ENCODE measurements at regions not wholly inside any gene's neighbourhood (a gene's known extent, or its start where the extent isn't known, plus 50 kb on each side); places are given as distances from the start of the nearest gene placed in this dataset.

GRCh38 chr2:71842744-71843143 is 304.9 kb downstream of the CYP26B1 start:
- ChIA-PET RAD21 (ENCODE audit: unreplicated experiment) (no interaction called here), SMC1A (ENCODE audit: uncharacterized antibody, unreplicated experiment) (no interaction called here), CTCF (no interaction called here), POLR2A (no interaction called here)
- no peaks in the 10 kb centered on the region for H3K9me3 ChIP-seq (replicated peaks; ENCODE audit: control insufficient read depth, insufficient read depth, low read length)
- no peak overlapping the region for H2AFZ ChIP-seq (ENCODE audit: control insufficient read depth, low read depth, low read length)
- H3K4me3 ChIP-seq = no peak overlapping the region
- no TSS peak for BruUV-seq (replicated peaks)
- intact Hi-C loops (cut with micrococcal nuclease; ENCODE audit: unreplicated experiment) (no loop called here), in situ Hi-C loops (cut with MboI) (no loop called here)
- no peaks in the 10 kb centered on the region for H4K20me1 ChIP-seq (ENCODE audit: control insufficient read depth, insufficient read depth)
- H3K4me2 ChIP-seq (ENCODE audit: control insufficient read depth, insufficient read depth) = no peak overlapping the region
- H3K27me3 ChIP-seq (replicated peaks in 1 of 2; ENCODE audit: control insufficient read depth in 2 of 2, insufficient read depth in 2 of 2, low read length in 1 of 2) = no peaks in the 10 kb centered on the region
- no peaks in the 10 kb centered on the region for H3K79me2 ChIP-seq (ENCODE audit: control insufficient read depth, insufficient read depth, low read length)
- no peak for FAIRE-seq
- H3K27ac ChIP-seq (ENCODE audit: control insufficient read depth, insufficient read depth) = no peak overlapping the region
- no peak for ATAC-seq
- no peak for TF ChIP-seq PML (IDR thresholded peaks at IDR 0.05; ENCODE audit: low read length)
- no peak for TF ChIP-seq ASH2L (IDR thresholded peaks at IDR 0.05; ENCODE audit: borderline replicate concordance, low read depth)
- H3K36me3 ChIP-seq (ENCODE audit: control insufficient read depth in 2 of 2, insufficient read depth in 2 of 2, low read length in 1 of 2) = no peaks in the 10 kb centered on the region
- DNase-seq (ENCODE audit: low read depth, low spot score) = no peak
- H3K9ac ChIP-seq (ENCODE audit: control insufficient read depth, insufficient read depth, low read length) = no peak overlapping the region
- WGBS (ENCODE audit: insufficient coverage, insufficient replicate concordance, low lambda C conversion rate, missing lambda C conversion rate) = 2% methylated on average over 4 of the region's 4 CpGs
- H3K4me1 ChIP-seq (ENCODE audit: control insufficient read depth, insufficient read depth, low read length) = no peaks in the 10 kb centered on the region

GRCh38 chr2:71839826-71840225 is 307.8 kb downstream of the CYP26B1 start:
- Histone ChIP-seq H3K36me3 (ENCODE audit: control insufficient read depth in 2 of 2, insufficient read depth in 2 of 2, low read length in 1 of 2) (no peaks in the 10 kb centered on the region), H3K79me2 (ENCODE audit: control insufficient read depth, insufficient read depth, low read length) (no peaks in the 10 kb centered on the region), H3K4me1 (ENCODE audit: control insufficient read depth, insufficient read depth, low read length) (no peaks in the 10 kb centered on the region), H3K9ac (ENCODE audit: control insufficient read depth, insufficient read depth, low read length) (no peak overlapping the region), H3K4me3 (no peak overlapping the region), H3K4me2 (ENCODE audit: control insufficient read depth, insufficient read depth) (no peak overlapping the region), H4K20me1 (ENCODE audit: control insufficient read depth, insufficient read depth) (no peaks in the 10 kb centered on the region), H3K9me3 (replicated peaks; ENCODE audit: control insufficient read depth, insufficient read depth, low read length) (no peaks in the 10 kb centered on the region), H2AFZ (ENCODE audit: control insufficient read depth, low read depth, low read length) (no peak overlapping the region), H3K27ac (ENCODE audit: control insufficient read depth, insufficient read depth) (no peak overlapping the region), H3K27me3 (replicated peaks in 1 of 2; ENCODE audit: control insufficient read depth in 2 of 2, insufficient read depth in 2 of 2, low read length in 1 of 2) (no peaks in the 10 kb centered on the region)
- CTCF ChIA-PET = no interaction called here
- in situ Hi-C loops (cut with MboI) = no loop called here
- RAD21 ChIA-PET (ENCODE audit: unreplicated experiment) = no interaction called here
- DNase-seq (ENCODE audit: low read depth, low spot score) (no peak), ATAC-seq (no peak), FAIRE-seq (no peak)
- POLR2A ChIA-PET = no interaction called here
- 50% methylated on average over 2 of the region's 2 CpGs for WGBS (ENCODE audit: insufficient coverage, insufficient replicate concordance, low lambda C conversion rate, missing lambda C conversion rate)
- intact Hi-C loops (cut with micrococcal nuclease; ENCODE audit: unreplicated experiment) = no loop called here
- SMC1A ChIA-PET (ENCODE audit: uncharacterized antibody, unreplicated experiment) = no interaction called here
- TF ChIP-seq ZBED1 (IDR thresholded peaks at IDR 0.05; ENCODE audit: borderline replicate concordance) (no peak), KLF5 (IDR thresholded peaks at IDR 0.05; ENCODE audit: partially characterized antibody) (no peak), ZNF592 (IDR thresholded peaks at IDR 0.05) (no peak), JUNB (IDR thresholded peaks at IDR 0.05) (no peak), NR2F1 (conservative IDR thresholded peaks at IDR 0.05) (no peak), YY1 (IDR thresholded peaks at IDR 0.05; ENCODE audit: low read depth, low read length) (no peak), RAD21 (IDR thresholded peaks at IDR 0.05; ENCODE audit: insufficient read depth, low read depth, low read length) (no peak), FOS (IDR thresholded peaks at IDR 0.05; ENCODE audit: borderline replicate concordance, extremely low read depth, insufficient read length) (no peak), BMI1 (IDR thresholded peaks at IDR 0.05; ENCODE audit: borderline replicate concordance) (no peak), MEF2A (IDR thresholded peaks at IDR 0.05; ENCODE audit: insufficient read depth, low read depth, low read length) (no peak), SIX5 (IDR thresholded peaks at IDR 0.05; ENCODE audit: low read depth, low read length, severe bottlenecking) (no peak), SIN3A (IDR thresholded peaks at IDR 0.05; ENCODE audit: low read depth, low read length) (no peak)
- BruUV-seq (replicated peaks) = no TSS peak

All from GM12878 (cell line).